Activated CD4-positive, alpha-beta memory T cell treated with anti-CD3 and anti-CD28 coated beads for 36 hours (primary cell): ENCODE measurements at regions not wholly inside any gene's neighbourhood (a gene's known extent, or its start where the extent isn't known, plus 50 kb on each side); places are given as distances from the start of the nearest gene placed in this dataset.
A peak's percentile ranks its signal among the peaks of the same experiment; 100 is the strongest.

Experiments used
- CTCF ChIA-PET: fragments of 350-600 bp; sonication (Branson Sonifier 250); formaldehyde crosslinking; loops from one replicate; lab custom pipeline; 2021; ENCODE audit warnings: antibody characterized with exemption, inconsistent platforms; lab: Charles Lee
- POLR2A ChIA-PET: fragments of 350-600 bp; sonication (Branson Sonifier 250); formaldehyde crosslinking; loops from one replicate; lab custom pipeline; 2021; ENCODE audit warnings: antibody characterized with exemption; lab: Charles Lee
- DNase-seq: peaks from one replicate; pipeline ENCODE4 v3.0.0-alpha.2; 2020
- H3K27ac Mint-ChIP-seq: one replicate; pipeline ENCODE4 v1.8.0; 2021; ENCODE audit warnings: mixed read lengths
- H3K27me3 Mint-ChIP-seq: one replicate; pipeline ENCODE4 v1.8.0; 2021; ENCODE audit warnings: mixed read lengths
- H3K36me3 Mint-ChIP-seq: one replicate; pipeline ENCODE4 v1.8.0; 2021; ENCODE audit warnings: mixed read lengths
- H3K4me1 Mint-ChIP-seq: one replicate; pipeline ENCODE4 v1.8.0; 2021; ENCODE audit warnings: low read depth, mixed read lengths
- H3K4me3 Mint-ChIP-seq: one replicate; pipeline ENCODE4 v1.8.0; 2021; ENCODE audit warnings: mild to moderate bottlenecking, mixed read lengths
- H3K9me3 Mint-ChIP-seq: one replicate; pipeline ENCODE4 v1.8.0; 2021; ENCODE audit warnings: mixed read lengths
- intact Hi-C: fragments of 100-400 bp; cut with micrococcal nuclease; formaldehyde crosslinking; loops from one replicate; pipeline ENCODE4 v1.15.1; 2023

DNA sequence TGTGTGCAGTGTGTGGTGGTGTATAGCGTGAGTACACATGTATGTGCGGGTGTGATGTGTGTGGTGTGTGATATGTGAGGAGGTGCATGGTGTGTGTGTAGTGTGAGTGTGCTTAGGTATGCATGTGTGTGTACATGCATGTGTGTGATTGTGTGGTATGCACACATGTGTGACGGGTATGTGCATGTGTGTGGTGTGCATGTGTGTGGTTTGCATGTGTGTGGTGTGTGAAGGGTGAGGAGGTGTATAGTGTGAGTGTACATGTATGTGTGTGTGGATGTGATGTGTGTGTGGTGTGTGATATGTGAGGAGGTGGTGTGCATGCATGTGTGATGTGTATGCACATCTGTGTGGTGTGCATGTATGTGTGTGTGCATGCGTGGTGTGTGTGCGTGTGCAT is 105.6 kb downstream of the CMPK2 start:
- Mint-ChIP-seq H3K36me3 (no peaks in the 10 kb centered on the region), H3K4me3 (no peak overlapping the region), H3K4me1 (no peaks in the 10 kb centered on the region), H3K27me3 (peaks cover 4% of the 10 kb centered on the region), H3K27ac (no peak overlapping the region), H3K9me3 (no peaks in the 10 kb centered on the region)
- intact Hi-C loops = no loop called here
- DNase-seq = no peak
- CTCF ChIA-PET = no interaction called here
- POLR2A ChIA-PET = no interaction called here

DNA sequence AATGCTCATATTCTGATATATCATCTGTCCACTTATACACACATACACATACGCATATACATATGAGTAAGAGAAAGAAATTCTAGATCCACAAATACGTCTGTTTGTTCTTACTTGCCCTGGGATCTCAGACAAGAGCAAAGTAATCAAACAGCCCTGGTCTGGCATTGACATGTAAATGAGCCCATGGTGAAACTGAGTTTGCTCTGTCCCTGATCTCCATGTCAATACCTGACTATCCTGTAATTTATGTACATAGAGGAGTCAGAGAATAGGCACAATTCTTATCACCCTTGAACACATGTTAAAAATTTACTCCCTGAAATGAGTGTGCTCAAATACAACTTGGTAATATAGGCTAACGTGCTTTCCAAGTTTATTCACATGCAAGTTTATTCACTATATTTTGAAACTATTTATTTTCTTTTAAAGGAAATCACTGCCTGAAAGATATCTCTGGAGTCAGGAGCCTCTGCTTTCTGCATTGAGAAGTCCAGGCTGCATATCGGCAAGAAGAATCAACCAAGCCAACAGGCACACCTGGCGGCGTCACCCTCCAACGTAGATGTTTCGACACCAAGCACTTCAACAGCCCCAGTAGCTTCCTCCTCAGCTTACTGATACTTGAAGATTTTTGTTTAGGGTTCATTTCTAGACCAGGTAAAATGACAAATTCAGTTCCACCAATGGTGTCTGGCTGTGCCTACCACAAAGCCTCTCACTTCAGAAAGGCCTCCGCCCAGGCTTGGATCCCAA is 100.6 kb downstream of the CMPK2 start:
- no peak for DNase-seq
- H3K4me1 Mint-ChIP-seq = no peaks in the 10 kb centered on the region
- H3K4me3 Mint-ChIP-seq = no peak overlapping the region
- ChIA-PET POLR2A (no interaction called here), CTCF (no interaction called here)
- no peaks in the 10 kb centered on the region for H3K36me3 Mint-ChIP-seq
- H3K27ac Mint-ChIP-seq = no peak overlapping the region
- intact Hi-C loops = no loop called here
- peaks cover 2% of the 10 kb centered on the region for H3K27me3 Mint-ChIP-seq
- no peaks in the 10 kb centered on the region for H3K9me3 Mint-ChIP-seq

DNA sequence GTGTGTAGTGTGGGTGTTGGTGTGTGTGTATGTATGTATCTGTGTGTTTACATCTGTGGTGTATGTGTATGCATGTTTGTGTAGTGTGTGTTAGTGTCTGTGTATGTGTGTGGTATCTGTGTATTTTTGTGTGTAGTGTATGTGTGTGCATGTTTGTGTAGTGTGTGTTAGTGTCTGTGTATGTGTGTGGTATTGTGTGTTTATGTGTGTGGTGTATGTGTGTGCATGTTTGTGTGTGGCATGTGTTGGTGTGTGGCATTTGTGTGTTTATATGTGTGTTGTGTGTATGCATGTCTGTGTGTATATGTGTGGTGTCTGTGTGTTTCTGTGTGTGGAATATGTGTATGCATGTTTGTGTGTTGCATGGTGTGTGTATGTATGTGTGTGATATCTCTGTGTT is 96.4 kb downstream of the CMPK2 start:
- Mint-ChIP-seq H3K4me3 (no peak overlapping the region), H3K9me3 (no peaks in the 10 kb centered on the region), H3K36me3 (no peaks in the 10 kb centered on the region), H3K27ac (no peak overlapping the region), H3K27me3 (peaks cover 18% of the 10 kb centered on the region), H3K4me1 (peaks cover 4% of the 10 kb centered on the region)
- DNase-seq = no peak
- POLR2A ChIA-PET = no interaction called here
- intact Hi-C loops = no loop called here
- CTCF ChIA-PET = interaction anchor here (0.7 to 1.5 kb wide), 2 partner anchors 8 to 417 kb away, joined by 3 to 4 read pairs; no protein-coding TSS in a partner anchor

DNA sequence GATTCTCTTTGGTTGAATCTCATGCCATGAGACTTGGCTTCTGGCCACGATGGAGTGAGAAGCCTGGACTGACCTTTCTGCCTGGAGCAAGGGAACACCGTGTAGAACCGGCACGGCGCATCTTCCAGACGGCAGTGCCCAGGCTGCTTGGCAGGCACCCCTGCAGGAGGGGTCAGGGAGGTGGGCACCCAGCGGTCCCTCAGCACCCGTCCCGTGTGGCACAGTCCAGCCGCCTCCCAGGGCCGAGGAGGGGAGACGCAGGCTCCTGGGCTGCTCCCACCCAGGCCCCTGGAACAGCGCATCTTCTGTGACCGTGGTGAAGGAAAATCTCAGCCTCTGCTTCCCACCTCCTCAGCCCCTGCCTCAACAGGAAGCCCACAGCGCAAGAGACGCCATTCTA is 95.7 kb downstream of the CMPK2 start:
- Mint-ChIP-seq H3K9me3 (no peaks in the 10 kb centered on the region), H3K27me3 (peaks cover 18% of the 10 kb centered on the region), H3K36me3 (no peaks in the 10 kb centered on the region), H3K4me1 (peaks cover 4% of the 10 kb centered on the region), H3K27ac (no peak overlapping the region), H3K4me3 (no peak overlapping the region)
- intact Hi-C loops = no loop called here
- no peak for DNase-seq
- CTCF ChIA-PET = interaction anchor here (0.7 kb wide), 1 partner anchor 417 kb away, joined by 3 read pairs; no protein-coding TSS in a partner anchor
- POLR2A ChIA-PET = no interaction called here

DNA sequence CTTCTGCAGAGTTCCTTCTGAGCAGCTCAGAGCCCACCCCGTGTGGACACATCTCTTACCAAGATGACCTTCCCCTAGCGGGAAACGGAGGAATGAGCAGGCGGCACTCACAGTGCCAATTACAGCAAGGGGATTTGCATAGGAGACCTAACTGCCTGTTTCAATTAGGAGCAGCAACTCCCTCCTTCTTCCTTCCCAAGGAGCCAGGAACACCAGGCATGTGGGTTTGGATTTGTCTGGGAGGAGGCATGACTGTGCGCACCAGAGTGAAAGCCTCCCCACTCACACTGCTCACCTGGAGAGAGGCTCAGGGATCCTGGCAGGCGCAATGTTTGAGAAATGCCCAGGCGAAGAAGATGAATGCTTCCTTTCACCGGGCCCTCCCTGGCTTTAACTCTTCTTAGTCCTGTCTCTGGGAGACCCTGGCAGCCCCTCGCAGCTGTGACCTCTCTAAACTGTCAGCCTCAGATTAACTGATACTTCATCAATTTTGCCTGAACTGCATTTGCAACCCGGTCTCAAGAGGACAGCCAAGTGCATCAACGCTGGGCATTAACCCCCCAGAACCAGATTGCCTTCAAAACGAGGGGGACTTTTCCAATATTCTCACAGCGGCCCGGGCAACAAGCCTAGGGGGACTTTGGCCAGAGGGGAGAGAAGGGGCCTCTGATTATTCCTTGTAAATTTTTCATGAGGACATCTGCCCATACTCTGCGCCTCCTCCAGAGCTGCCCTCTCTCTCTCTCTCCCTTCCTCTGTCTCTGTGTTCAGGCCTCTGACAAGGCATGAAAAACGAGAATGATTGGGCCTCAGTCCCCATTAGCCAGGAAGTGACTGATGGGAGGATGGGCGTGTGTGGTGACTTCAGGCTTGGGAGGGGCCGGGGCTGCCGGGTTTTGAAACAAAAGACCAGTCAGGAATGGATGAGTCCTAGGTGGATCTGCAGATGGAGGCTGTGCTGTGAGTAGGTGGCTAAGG is 93.8 kb downstream of the CMPK2 start:
- Mint-ChIP-seq H3K27ac (no peak overlapping the region), H3K4me3 (no peak overlapping the region), H3K27me3 (peaks cover 18% of the 10 kb centered on the region), H3K9me3 (no peaks in the 10 kb centered on the region), H3K36me3 (no peaks in the 10 kb centered on the region), H3K4me1 (peaks cover 4% of the 10 kb centered on the region)
- no peak for DNase-seq
- ChIA-PET POLR2A (no interaction called here), CTCF (interaction anchor here (0.8 to 1.4 kb wide), 8 partner anchors 10 to 791 kb away, joined by 3 to 5 read pairs (median 3); no protein-coding TSS in a partner anchor)
- intact Hi-C loops = no loop called here

DNA sequence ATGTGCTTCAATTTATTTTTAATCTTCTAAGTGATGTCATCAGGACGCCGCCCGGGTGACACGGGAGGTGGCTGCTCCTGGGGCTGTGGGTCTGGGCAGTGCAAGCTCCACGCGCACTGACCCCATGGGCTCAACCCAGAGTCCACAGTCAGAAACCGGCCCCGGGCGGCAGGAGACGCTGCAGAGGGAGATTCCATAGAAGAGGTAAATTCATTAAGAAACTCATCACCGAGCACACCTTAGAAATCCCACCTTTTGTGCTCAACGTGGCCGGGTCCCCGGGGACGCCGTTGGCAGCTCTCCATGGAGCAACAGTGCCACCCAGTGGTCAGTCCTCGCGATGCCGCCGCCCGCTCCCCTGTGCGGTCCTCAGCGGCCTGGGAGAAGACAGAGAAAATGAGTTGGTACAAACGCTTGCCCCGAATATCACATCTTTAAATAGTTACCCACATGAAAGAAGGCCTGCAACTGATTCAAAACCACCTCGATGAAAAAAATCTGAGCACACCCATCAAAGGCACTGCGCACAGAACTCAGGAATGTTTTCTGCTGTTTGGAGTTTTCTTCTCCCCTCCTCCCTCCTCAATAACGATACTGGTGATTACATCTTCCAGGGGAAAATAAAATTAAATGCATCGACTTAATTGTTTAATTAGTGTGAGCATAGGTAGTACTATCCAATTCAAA is 92.6 kb downstream of the CMPK2 start:
- peaks cover 18% of the 10 kb centered on the region for H3K27me3 Mint-ChIP-seq
- H3K4me3 Mint-ChIP-seq = no peak overlapping the region
- no peaks in the 10 kb centered on the region for H3K36me3 Mint-ChIP-seq
- peak; percentile 77 for DNase-seq
- ChIA-PET CTCF (interaction anchor here (0.8 to 1.4 kb wide), 10 partner anchors 11 to 792 kb away, joined by 3 to 5 read pairs (median 3); no protein-coding TSS in a partner anchor), POLR2A (no interaction called here)
- intact Hi-C loops = no loop called here
- H3K4me1 Mint-ChIP-seq = peaks cover 4% of the 10 kb centered on the region
- H3K27ac Mint-ChIP-seq = no peak overlapping the region
- H3K9me3 Mint-ChIP-seq = no peaks in the 10 kb centered on the region

DNA sequence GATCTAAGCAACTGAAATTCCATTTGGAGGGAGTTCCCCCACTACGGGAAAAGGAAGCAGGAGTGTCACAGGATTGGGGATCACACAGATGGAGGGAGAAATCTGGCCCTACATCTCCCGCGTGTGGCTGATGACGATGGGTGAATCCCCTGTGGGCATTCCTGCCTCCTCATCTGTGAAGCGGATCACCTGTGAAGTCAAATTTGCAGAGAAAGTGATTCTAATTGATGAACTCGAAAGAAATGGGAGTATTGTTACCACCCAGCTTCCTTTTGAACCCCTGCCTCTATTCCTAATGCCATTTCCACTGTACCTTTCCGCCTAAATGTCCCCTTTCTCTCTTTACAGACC is 92.0 kb downstream of the CMPK2 start:
- Mint-ChIP-seq H3K9me3 (no peaks in the 10 kb centered on the region), H3K36me3 (no peaks in the 10 kb centered on the region)
- POLR2A ChIA-PET = no interaction called here

DNA sequence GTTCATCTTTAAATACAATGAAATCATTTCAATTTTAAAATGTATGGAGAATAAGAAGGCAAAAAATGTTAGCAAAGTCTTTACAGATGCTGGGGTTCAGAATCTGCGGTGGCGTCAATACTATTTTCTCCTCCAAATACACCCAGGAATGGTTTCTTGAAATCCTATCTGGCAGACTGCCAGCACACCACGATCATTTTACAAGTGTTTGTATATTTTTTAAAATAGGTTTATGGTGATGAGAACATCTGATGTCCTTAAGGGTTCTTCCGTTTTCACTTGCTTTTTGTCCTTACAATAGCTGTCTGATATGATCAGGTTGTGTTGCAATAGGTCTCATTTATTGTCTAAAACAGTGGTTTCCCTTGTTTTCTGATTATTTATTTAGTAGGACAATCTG is 89.6 kb downstream of the CMPK2 start:
- no peak overlapping the region for H3K4me3 Mint-ChIP-seq
- POLR2A ChIA-PET = no interaction called here
- H3K27ac Mint-ChIP-seq = no peak overlapping the region
- H3K36me3 Mint-ChIP-seq = no peaks in the 10 kb centered on the region
- no peaks in the 10 kb centered on the region for H3K9me3 Mint-ChIP-seq
- CTCF ChIA-PET = no interaction called here
- H3K4me1 Mint-ChIP-seq = peaks cover 9% of the 10 kb centered on the region
- DNase-seq = no peak
- intact Hi-C loops = no loop called here
- H3K27me3 Mint-ChIP-seq = peaks cover 18% of the 10 kb centered on the region

More for the DNA sequence above, 92.0 kb downstream of the CMPK2 start:
- CTCF ChIA-PET = interaction anchor here (1.0 to 1.4 kb wide), 2 partner anchors 12 to 50 kb away, joined by 3 to 4 read pairs; no protein-coding TSS in a partner anchor
- Mint-ChIP-seq H3K4me3 (no peak overlapping the region), H3K4me1 (peaks cover 4% of the 10 kb centered on the region), H3K27ac (no peak overlapping the region), H3K27me3 (peaks cover 18% of the 10 kb centered on the region)
- no peak for DNase-seq
- intact Hi-C loops = no loop called here

DNA sequence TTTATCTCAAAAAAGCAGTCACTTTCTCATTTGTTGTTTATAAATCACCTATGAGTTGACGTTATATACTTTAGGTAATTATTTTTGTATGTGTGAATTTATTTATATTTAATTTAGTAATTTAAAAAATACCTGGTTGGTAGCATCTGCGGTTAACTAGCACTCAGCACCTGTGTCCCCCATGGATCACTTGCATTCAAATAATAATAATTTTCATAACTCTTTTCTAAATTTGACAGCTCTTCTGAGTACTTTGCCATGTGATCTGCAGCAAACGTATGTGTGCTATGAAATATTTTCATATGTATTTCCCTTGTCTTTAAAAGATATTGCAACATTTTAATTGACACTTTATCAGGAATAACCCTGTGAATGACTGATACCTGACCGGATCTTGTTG is 88.1 kb downstream of the CMPK2 start:
- POLR2A ChIA-PET = no interaction called here
- no peak for DNase-seq
- Mint-ChIP-seq H3K27me3 (peaks cover 16% of the 10 kb centered on the region), H3K9me3 (no peaks in the 10 kb centered on the region), H3K4me3 (no peak overlapping the region), H3K4me1 (peaks cover 10% of the 10 kb centered on the region), H3K36me3 (no peaks in the 10 kb centered on the region), H3K27ac (no peak overlapping the region)
- CTCF ChIA-PET = interaction anchor here (0.8 kb wide), 1 partner anchor 9 kb away, joined by 4 read pairs; no protein-coding TSS in a partner anchor
- intact Hi-C loops = no loop called here

DNA sequence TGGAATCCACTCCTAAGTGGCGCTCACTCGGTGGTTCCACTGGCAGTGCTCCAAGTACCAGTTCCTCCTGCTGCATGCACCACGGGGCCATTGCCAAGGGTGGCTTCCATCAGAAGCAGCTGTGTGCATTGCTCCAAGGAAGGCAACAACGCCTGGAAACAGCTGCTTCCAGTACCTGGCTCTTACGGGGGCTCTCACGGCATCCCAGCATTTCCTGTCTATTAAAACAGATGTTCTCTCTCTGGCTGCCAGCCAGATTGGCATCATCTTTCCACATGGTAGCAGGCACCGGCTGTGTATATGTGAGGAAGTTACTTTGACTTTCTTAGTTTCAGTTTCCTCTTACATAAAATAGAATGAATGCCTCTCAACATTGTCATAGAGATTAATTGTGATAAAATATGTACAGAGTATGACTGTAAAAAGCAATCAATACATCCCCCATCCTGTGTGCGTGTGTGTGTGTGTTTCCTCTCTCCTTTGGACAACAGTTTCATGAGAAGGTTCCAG is 84.9 kb downstream of the CMPK2 start:
- H3K4me3 Mint-ChIP-seq = no peak overlapping the region
- CTCF ChIA-PET = no interaction called here
- H3K9me3 Mint-ChIP-seq = no peaks in the 10 kb centered on the region
- peaks cover 5% of the 10 kb centered on the region for H3K4me1 Mint-ChIP-seq
- POLR2A ChIA-PET = no interaction called here
- H3K36me3 Mint-ChIP-seq = no peaks in the 10 kb centered on the region
- no peak overlapping the region for H3K27ac Mint-ChIP-seq
- intact Hi-C loops = no loop called here
- peak; percentile 26 for DNase-seq
- H3K27me3 Mint-ChIP-seq = no peaks in the 10 kb centered on the region

DNA sequence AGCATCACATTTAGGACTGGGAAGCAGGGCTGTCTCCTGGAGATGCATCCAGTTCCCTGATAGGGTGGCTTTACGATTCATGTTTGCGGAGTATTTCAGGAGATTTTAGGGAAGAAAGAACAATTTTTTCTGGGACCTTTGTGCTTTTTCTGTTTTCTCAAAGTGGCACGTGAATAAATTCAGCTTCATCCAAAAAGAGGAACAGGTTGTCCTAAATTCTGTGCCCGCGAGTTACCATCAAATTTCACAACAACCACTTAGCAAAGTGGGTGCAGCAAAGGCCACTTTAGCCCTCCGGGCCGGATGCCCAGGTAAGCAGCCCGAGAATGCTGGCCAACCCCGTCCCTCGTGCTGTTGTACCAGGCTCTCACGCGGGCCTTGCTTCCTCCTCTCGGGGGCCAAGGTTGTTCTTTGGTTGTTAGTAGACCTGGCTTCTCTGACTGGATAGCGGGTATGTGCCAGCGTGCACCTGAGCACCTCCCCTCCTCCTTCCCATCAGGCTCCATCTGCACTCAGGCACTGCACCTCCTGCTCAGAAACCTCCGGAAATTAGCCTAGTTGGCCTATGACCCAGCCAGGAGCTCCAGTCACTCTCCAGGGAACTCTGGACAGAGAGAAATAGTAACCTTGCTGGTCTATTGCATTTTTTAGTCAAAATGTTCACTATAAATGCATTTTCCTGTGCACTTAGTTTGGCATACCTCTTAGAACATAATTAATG is 83.0 kb downstream of the CMPK2 start:
- no peak for DNase-seq
- Mint-ChIP-seq H3K4me3 (no peak overlapping the region), H3K36me3 (no peaks in the 10 kb centered on the region), H3K27ac (no peak overlapping the region), H3K27me3 (no peaks in the 10 kb centered on the region), H3K9me3 (no peaks in the 10 kb centered on the region), H3K4me1 (peaks cover 5% of the 10 kb centered on the region)
- intact Hi-C loops = no loop called here
- ChIA-PET CTCF (no interaction called here), POLR2A (no interaction called here)
